ENCODE measurements at regions not wholly inside any gene's neighbourhood (a gene's known extent, or its start where the extent isn't known, plus 50 kb on each side); places are given as distances from the start of the nearest gene placed in this dataset.
A peak's percentile ranks its signal among the peaks of the same experiment; 100 is the strongest.

- no peak for TF ChIP-seq CTCF (IDR thresholded peaks at IDR 0.05; ENCODE audit: unreplicated experiment in 3 of 3)
- Mint-ChIP-seq H3K27me3 (ENCODE audit: low read depth) (no peaks in the 10 kb centered on the region), H3K9me3 (peaks cover 7% of the 10 kb centered on the region), H3K4me3 (no peak overlapping the region), H3K36me3 (ENCODE audit: low read depth) (no peaks in the 10 kb centered on the region), H3K4me1 (no peaks in the 10 kb centered on the region), H3K27ac (no peak overlapping the region)
Observed at GRCh38 chr21:18030248-18030647, 211.1 kb upstream of the C21orf91 start.

GRCh38 chr21:18026359-18026758, 207.2 kb upstream of the C21orf91 start:
- H3K9me3 Mint-ChIP-seq = no peaks in the 10 kb centered on the region
- no peaks in the 10 kb centered on the region for H3K36me3 Mint-ChIP-seq (ENCODE audit: low read depth)
- peaks cover 14% of the 10 kb centered on the region for H3K4me1 Mint-ChIP-seq
- H3K4me3 Mint-ChIP-seq = no peak overlapping the region
- no peaks in the 10 kb centered on the region for H3K27me3 Mint-ChIP-seq (ENCODE audit: low read depth)
- no peak for TF ChIP-seq CTCF (IDR thresholded peaks at IDR 0.05; ENCODE audit: unreplicated experiment in 3 of 3)
- H3K27ac Mint-ChIP-seq = no peak overlapping the region

- Mint-ChIP-seq H3K36me3 (ENCODE audit: low read depth) (no peaks in the 10 kb centered on the region), H3K27me3 (ENCODE audit: low read depth) (no peaks in the 10 kb centered on the region), H3K4me1 (peaks cover 14% of the 10 kb centered on the region), H3K27ac (peak overlapping the region in 1 of 3 experiments; percentile 76), H3K4me3 (no peak overlapping the region), H3K9me3 (no peaks in the 10 kb centered on the region)
- TF ChIP-seq CTCF (IDR thresholded peaks at IDR 0.05; ENCODE audit: unreplicated experiment in 3 of 3) = no peak
Observed at GRCh38 chr21:18023711-18024110, 204.6 kb upstream of the C21orf91 start.

- no peaks in the 10 kb centered on the region for H3K36me3 Mint-ChIP-seq (ENCODE audit: low read depth)
- TF ChIP-seq CTCF (IDR thresholded peaks at IDR 0.05; ENCODE audit: unreplicated experiment in 3 of 3) = no peak
- H3K27ac Mint-ChIP-seq = peak overlapping the region in 1 of 3 experiments; percentile 76
- H3K9me3 Mint-ChIP-seq = no peaks in the 10 kb centered on the region
- no peaks in the 10 kb centered on the region for H3K27me3 Mint-ChIP-seq (ENCODE audit: low read depth)
- peaks cover 14% of the 10 kb centered on the region for H3K4me1 Mint-ChIP-seq
- H3K4me3 Mint-ChIP-seq = no peak overlapping the region
Observed at GRCh38 chr21:18023157-18023556, 204.0 kb upstream of the C21orf91 start.

- peak overlapping the region in 1 of 3 experiments; percentile 69 for H3K27ac Mint-ChIP-seq
- H3K36me3 Mint-ChIP-seq (ENCODE audit: low read depth) = no peaks in the 10 kb centered on the region
- H3K9me3 Mint-ChIP-seq = no peaks in the 10 kb centered on the region
- H3K4me1 Mint-ChIP-seq = peaks cover 11% of the 10 kb centered on the region
- no peak overlapping the region for H3K4me3 Mint-ChIP-seq
- no peaks in the 10 kb centered on the region for H3K27me3 Mint-ChIP-seq (ENCODE audit: low read depth)
- TF ChIP-seq CTCF (IDR thresholded peaks at IDR 0.05; ENCODE audit: unreplicated experiment in 3 of 3) = no peak
Observed at GRCh38 chr21:18007121-18007520, 188.0 kb upstream of the C21orf91 start.

- TF ChIP-seq CTCF (IDR thresholded peaks at IDR 0.05; ENCODE audit: unreplicated experiment in 3 of 3) = no peak
- no peak overlapping the region for H3K4me3 Mint-ChIP-seq
- peak overlapping the region in 2 of 3 experiments; percentile 32 to 69 for H3K27ac Mint-ChIP-seq
- H3K36me3 Mint-ChIP-seq (ENCODE audit: low read depth) = no peaks in the 10 kb centered on the region
- H3K27me3 Mint-ChIP-seq (ENCODE audit: low read depth) = no peaks in the 10 kb centered on the region
- H3K9me3 Mint-ChIP-seq = no peaks in the 10 kb centered on the region
- H3K4me1 Mint-ChIP-seq = peaks cover 11% of the 10 kb centered on the region
Observed at GRCh38 chr21:18006691-18007090, 187.5 kb upstream of the C21orf91 start.

Data from nephron (organoid).